MM.1S (cell line): ENCODE measurements at regions not wholly inside any gene's neighbourhood (a gene's known extent, or its start where the extent isn't known, plus 50 kb on each side); places are given as distances from the start of the nearest gene placed in this dataset.

Experiments used
- EZH2 ChIP-seq: fragments of 300-600 bp; sonication (generic); optimal IDR thresholded peaks from 2 replicates; pipeline ENCODE3; 2017; ENCODE audit warnings: low read depth, mild to moderate bottlenecking, antibody characterized with exemption, low read length, mixed read lengths
- EZH2phosphoT487 ChIP-seq: fragments of 300-600 bp; sonication (generic); IDR thresholded peaks from 2 replicates; pipeline ENCODE4 v1.6.1; 2018; ENCODE audit warnings: antibody characterized with exemption, low read length
- TF ChIP-seq, protein P1 (sequence below): fragments of 300-600 bp; sonication (generic); IDR thresholded peaks from 2 replicates; pipeline ENCODE4 v1.5.1; 2016; ENCODE audit warnings: antibody characterized with exemption, low read length, mixed read lengths

- TF ChIP-seq EZH2 = no peak
- TF ChIP-seq, protein P1, sequence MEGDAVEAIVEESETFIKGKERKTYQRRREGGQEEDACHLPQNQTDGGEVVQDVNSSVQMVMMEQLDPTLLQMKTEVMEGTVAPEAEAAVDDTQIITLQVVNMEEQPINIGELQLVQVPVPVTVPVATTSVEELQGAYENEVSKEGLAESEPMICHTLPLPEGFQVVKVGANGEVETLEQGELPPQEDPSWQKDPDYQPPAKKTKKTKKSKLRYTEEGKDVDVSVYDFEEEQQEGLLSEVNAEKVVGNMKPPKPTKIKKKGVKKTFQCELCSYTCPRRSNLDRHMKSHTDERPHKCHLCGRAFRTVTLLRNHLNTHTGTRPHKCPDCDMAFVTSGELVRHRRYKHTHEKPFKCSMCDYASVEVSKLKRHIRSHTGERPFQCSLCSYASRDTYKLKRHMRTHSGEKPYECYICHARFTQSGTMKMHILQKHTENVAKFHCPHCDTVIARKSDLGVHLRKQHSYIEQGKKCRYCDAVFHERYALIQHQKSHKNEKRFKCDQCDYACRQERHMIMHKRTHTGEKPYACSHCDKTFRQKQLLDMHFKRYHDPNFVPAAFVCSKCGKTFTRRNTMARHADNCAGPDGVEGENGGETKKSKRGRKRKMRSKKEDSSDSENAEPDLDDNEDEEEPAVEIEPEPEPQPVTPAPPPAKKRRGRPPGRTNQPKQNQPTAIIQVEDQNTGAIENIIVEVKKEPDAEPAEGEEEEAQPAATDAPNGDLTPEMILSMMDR = no peak
- no peak for TF ChIP-seq EZH2phosphoT487
These were observed 345.4 kb upstream of the C16orf82 start for GRCh38 chr16:26721290-26721689.
